ENCODE measurements at regions not wholly inside any gene's neighbourhood (a gene's known extent, or its start where the extent isn't known, plus 50 kb on each side); places are given as distances from the start of the nearest gene placed in this dataset.
"Not testable (repeated sequence)": the region's sequence is repeated elsewhere in the genome, so short reads cannot be mapped to it uniquely, and the experiment has no call there.

- TF ChIP-seq ZNF70 (CRISPR knock-in tag; IDR thresholded peaks at IDR 0.05); ARNTL (CRISPR knock-in tag; IDR thresholded peaks at IDR 0.05; ENCODE audit: borderline replicate concordance, low read depth); ZC3H10 (CRISPR knock-in tag; IDR thresholded peaks at IDR 0.05); TSHZ2 (CRISPR knock-in tag; IDR thresholded peaks at IDR 0.05); GLIS3 (CRISPR knock-in tag; IDR thresholded peaks at IDR 0.05); ZNF565 (CRISPR knock-in tag; conservative IDR thresholded peaks at IDR 0.05; ENCODE audit: low read depth); PPARA (CRISPR knock-in tag; IDR thresholded peaks at IDR 0.05; ENCODE audit: borderline replicate concordance); RARB (CRISPR knock-in tag; IDR thresholded peaks at IDR 0.05); CSRNP3 (CRISPR knock-in tag; IDR thresholded peaks at IDR 0.05); ESRRG (CRISPR knock-in tag; IDR thresholded peaks at IDR 0.05); ZNF8 (CRISPR knock-in tag; IDR thresholded peaks at IDR 0.05): not testable (repeated sequence)
- TF ChIP-seq, protein P1, sequence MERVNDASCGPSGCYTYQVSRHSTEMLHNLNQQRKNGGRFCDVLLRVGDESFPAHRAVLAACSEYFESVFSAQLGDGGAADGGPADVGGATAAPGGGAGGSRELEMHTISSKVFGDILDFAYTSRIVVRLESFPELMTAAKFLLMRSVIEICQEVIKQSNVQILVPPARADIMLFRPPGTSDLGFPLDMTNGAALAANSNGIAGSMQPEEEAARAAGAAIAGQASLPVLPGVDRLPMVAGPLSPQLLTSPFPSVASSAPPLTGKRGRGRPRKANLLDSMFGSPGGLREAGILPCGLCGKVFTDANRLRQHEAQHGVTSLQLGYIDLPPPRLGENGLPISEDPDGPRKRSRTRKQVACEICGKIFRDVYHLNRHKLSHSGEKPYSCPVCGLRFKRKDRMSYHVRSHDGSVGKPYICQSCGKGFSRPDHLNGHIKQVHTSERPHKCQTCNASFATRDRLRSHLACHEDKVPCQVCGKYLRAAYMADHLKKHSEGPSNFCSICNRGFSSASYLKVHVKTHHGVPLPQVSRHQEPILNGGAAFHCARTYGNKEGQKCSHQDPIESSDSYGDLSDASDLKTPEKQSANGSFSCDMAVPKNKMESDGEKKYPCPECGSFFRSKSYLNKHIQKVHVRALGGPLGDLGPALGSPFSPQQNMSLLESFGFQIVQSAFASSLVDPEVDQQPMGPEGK (CRISPR knock-in tag; IDR thresholded peaks at IDR 0.05; ENCODE audit: borderline replicate concordance), result not testable (repeated sequence)
- TF ChIP-seq, protein P2, sequence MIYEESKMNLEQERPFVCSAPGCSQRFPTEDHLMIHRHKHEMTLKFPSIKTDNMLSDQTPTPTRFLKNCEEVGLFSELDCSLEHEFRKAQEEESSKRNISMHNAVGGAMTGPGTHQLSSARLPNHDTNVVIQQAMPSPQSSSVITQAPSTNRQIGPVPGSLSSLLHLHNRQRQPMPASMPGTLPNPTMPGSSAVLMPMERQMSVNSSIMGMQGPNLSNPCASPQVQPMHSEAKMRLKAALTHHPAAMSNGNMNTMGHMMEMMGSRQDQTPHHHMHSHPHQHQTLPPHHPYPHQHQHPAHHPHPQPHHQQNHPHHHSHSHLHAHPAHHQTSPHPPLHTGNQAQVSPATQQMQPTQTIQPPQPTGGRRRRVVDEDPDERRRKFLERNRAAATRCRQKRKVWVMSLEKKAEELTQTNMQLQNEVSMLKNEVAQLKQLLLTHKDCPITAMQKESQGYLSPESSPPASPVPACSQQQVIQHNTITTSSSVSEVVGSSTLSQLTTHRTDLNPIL (CRISPR knock-in tag; IDR thresholded peaks at IDR 0.05; ENCODE audit: low read depth), result not testable (repeated sequence)
Measured at GRCh38 chr21:10414121-10414924, 107.1 kb upstream of the TPTE start.
